ENCODE measurements at regions not wholly inside any gene's neighbourhood (a gene's known extent, or its start where the extent isn't known, plus 50 kb on each side); places are given as distances from the start of the nearest gene placed in this dataset.

GRCh38 chr6:117206944-117207687 is 58.2 kb upstream of the VGLL2 start:
- TF ChIP-seq YY1 (tag by site-specific recombination; IDR thresholded peaks at IDR 0.05) (no peak), KLF7 (tag by site-specific recombination; IDR thresholded peaks at IDR 0.05; ENCODE audit: borderline replicate concordance) (no peak), ZNF658 (tag by site-specific recombination; IDR thresholded peaks at IDR 0.05) (no peak), ZNF157 (tag by site-specific recombination; IDR thresholded peaks at IDR 0.05) (no peak), IKZF3 (tag by site-specific recombination; IDR thresholded peaks at IDR 0.05) (no peak), ZNF792 (tag by site-specific recombination; IDR thresholded peaks at IDR 0.05) (no peak), ZFP3 (tag by site-specific recombination; IDR thresholded peaks at IDR 0.05; ENCODE audit: low read depth) (no peak), ZNF324 (tag by site-specific recombination; IDR thresholded peaks at IDR 0.05) (no peak), ZNF10 (tag by site-specific recombination; IDR thresholded peaks at IDR 0.05) (no peak)
- TF ChIP-seq, protein P1, sequence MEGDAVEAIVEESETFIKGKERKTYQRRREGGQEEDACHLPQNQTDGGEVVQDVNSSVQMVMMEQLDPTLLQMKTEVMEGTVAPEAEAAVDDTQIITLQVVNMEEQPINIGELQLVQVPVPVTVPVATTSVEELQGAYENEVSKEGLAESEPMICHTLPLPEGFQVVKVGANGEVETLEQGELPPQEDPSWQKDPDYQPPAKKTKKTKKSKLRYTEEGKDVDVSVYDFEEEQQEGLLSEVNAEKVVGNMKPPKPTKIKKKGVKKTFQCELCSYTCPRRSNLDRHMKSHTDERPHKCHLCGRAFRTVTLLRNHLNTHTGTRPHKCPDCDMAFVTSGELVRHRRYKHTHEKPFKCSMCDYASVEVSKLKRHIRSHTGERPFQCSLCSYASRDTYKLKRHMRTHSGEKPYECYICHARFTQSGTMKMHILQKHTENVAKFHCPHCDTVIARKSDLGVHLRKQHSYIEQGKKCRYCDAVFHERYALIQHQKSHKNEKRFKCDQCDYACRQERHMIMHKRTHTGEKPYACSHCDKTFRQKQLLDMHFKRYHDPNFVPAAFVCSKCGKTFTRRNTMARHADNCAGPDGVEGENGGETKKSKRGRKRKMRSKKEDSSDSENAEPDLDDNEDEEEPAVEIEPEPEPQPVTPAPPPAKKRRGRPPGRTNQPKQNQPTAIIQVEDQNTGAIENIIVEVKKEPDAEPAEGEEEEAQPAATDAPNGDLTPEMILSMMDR (tag by site-specific recombination; IDR thresholded peaks at IDR 0.05), result no peak
- TF ChIP-seq, protein P2, sequence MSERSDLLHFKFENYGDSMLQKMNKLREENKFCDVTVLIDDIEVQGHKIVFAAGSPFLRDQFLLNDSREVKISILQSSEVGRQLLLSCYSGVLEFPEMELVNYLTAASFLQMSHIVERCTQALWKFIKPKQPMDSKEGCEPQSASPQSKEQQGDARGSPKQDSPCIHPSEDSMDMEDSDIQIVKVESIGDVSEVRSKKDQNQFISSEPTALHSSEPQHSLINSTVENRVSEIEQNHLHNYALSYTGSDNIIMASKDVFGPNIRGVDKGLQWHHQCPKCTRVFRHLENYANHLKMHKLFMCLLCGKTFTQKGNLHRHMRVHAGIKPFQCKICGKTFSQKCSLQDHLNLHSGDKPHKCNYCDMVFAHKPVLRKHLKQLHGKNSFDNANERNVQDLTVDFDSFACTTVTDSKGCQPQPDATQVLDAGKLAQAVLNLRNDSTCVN (tag by site-specific recombination; optimal IDR thresholded peaks at IDR 0.05), result no peak
- TF ChIP-seq, protein P3, sequence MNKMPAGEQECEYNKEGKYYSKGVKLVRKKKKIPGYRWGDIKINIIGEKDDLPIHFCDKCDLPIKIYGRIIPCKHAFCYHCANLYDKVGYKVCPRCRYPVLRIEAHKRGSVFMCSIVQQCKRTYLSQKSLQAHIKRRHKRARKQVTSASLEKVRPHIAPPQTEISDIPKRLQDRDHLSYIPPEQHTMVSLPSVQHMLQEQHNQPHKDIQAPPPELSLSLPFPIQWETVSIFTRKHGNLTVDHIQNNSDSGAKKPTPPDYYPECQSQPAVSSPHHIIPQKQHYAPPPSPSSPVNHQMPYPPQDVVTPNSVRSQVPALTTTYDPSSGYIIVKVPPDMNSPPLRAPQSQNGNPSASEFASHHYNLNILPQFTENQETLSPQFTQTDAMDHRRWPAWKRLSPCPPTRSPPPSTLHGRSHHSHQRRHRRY (tag by site-specific recombination; IDR thresholded peaks at IDR 0.05), result no peak
- TF ChIP-seq, protein P4, sequence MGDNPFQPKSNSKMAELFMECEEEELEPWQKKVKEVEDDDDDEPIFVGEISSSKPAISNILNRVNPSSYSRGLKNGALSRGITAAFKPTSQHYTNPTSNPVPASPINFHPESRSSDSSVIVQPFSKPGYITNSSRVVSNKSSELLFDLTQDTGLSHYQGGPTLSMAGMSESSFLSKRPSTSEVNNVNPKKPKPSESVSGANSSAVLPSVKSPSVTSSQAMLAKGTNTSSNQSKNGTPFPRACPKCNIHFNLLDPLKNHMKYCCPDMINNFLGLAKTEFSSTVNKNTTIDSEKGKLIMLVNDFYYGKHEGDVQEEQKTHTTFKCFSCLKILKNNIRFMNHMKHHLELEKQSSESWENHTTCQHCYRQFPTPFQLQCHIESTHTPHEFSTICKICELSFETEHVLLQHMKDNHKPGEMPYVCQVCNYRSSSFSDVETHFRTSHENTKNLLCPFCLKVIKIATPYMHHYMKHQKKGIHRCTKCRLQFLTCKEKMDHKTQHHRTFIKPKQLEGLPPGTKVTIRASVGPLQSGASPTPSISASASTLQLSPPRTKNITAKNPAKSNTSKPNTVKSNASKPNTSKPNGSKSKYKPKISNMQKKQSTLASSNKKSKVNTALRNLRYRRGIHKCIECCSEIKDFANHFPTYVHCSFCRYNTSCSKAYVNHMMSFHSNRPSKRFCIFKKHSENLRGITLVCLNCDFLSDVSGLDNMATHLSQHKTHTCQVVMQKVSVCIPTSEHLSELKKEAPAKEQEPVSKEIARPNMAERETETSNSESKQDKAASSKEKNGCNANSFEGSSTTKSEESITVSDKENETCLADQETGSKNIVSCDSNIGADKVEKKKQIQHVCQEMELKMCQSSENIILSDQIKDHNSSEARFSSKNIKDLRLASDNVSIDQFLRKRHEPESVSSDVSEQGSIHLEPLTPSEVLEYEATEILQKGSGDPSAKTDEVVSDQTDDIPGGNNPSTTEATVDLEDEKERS (tag by site-specific recombination; IDR thresholded peaks at IDR 0.05), result no peak
